Mucosa of gallbladder (tissue), 1 donor: ENCODE measurements at regions not wholly inside any gene's neighbourhood (a gene's known extent, or its start where the extent isn't known, plus 50 kb on each side); places are given as distances from the start of the nearest gene placed in this dataset.
A peak's percentile ranks its signal among the peaks of the same experiment; 100 is the strongest.
"Not testable (repeated sequence)": the region's sequence is repeated elsewhere in the genome, so short reads cannot be mapped to it uniquely, and the experiment has no call there.

Source experiments
- DNase-seq: peaks from one replicate; pipeline ENCODE4 v3.0.0-alpha.2; 2020; ENCODE audit warnings: low spot score
- donor health status: DM: no; HTN: no; CAD: no.

GRCh38 chr5:123950701-123951581, 439.0 kb downstream of the CSNK1G3 start:
- DNase-seq: no peak

GRCh38 chr5:123949807-123950340, 437.9 kb downstream of the CSNK1G3 start:
- no peak for DNase-seq

- DNase-seq: no peak
Observed at GRCh38 chr5:123949043-123949804, 437.2 kb downstream of the CSNK1G3 start.

- DNase-seq: no peak
Observed at GRCh38 chr5:123947797-123948196, 435.8 kb downstream of the CSNK1G3 start.

- DNase-seq: no peak
Observed at GRCh38 chr5:123945548-123945947, 433.6 kb downstream of the CSNK1G3 start.

DNA sequence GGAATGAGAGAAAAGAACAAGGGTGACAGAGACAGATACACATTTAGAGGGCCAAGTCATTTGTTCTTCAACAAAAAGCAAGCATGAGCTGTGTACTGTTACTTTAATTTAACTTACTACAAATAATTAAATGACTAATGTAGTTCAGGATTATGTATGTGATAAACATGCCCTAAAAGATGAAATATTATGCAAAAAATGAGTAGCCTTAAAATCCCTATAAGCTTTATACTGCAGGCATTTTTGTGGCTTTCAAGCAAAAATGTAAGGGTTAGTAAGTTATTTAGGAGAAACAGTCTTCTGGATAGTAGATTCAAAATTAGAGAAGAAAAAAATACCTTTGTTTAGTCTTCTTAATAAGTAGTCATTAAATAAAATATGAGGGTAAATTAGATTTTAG, 431.2 kb downstream of the CSNK1G3 start:
- no peak for DNase-seq

GRCh38 chr5:123940416-123940815, 428.4 kb downstream of the CSNK1G3 start:
- no peak for DNase-seq

- no peak for DNase-seq
Observed at GRCh38 chr5:123937230-123937629, 425.3 kb downstream of the CSNK1G3 start.

GRCh38 chr5:123936548-123936947, 424.6 kb downstream of the CSNK1G3 start:
- DNase-seq: no peak

DNA sequence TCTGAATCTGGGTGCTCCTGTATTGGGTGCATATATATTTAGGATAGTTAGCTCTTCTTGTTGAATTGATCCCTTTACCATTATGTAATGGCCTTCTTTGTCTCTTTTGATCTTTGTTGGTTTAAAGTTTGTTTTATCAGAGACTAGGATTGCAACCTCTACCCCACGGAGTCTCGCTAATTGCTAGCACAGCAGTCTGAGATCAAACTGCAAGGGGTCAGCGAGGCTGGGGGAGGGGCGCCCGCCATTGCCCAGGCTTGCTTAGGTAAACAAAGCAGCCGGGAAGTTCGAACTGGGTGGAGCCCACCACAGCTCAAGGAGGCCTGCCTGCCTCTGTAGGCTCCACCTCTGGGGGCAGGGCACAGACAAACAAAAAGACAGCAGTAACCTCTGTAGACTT, 421.8 kb downstream of the CSNK1G3 start:
- not testable (repeated sequence) for DNase-seq

DNA sequence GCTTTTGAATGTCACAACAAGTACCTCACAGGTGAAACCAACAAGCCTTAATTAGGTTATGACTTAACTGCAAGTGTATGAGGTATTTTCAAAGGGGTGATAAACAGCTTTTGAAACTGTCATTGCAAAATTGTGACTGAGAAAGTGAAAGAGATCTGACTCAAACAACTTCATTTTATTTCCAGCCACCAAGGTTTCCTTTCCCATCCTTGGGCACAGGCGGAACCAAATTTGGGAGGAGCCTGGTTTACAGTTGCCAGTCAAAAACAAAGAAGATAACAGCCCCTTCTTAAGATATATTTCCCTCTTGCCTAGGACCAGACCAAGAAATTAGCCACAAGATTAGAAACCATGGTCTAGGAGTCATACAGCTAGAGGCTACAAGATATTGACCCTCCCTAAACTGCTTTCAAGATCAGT, 417.1 kb downstream of the CSNK1G3 start:
- DNase-seq: no peak

- no peak for DNase-seq
Observed at GRCh38 chr5:123928401-123928800, 416.4 kb downstream of the CSNK1G3 start.

- DNase-seq: no peak
Observed at GRCh38 chr5:123921193-123921592, 409.2 kb downstream of the CSNK1G3 start.

GRCh38 chr5:123916345-123917121, 404.6 kb downstream of the CSNK1G3 start:
- peak; percentile 10 for DNase-seq

- no peak for DNase-seq
Observed at GRCh38 chr5:123914333-123914732, 402.4 kb downstream of the CSNK1G3 start.

DNA sequence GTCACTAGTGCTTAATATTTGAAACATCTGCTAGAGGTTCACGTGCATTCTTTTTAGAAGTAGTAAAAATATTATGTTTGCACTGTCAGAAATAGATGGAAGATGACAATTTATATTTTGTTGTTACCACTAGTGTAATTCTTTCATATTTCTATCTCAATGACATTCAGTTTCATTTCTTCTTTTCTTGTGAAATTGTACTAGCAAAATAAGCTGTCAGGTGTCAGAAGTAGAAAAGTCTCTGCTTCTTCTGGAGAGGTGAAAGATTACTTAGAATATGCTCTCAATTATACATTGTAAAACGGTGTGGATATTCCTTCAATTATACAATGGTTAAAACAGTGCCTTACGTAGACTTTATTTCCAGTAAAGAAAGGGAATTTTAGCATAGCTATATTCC, 395.4 kb downstream of the CSNK1G3 start:
- no peak for DNase-seq

DNA sequence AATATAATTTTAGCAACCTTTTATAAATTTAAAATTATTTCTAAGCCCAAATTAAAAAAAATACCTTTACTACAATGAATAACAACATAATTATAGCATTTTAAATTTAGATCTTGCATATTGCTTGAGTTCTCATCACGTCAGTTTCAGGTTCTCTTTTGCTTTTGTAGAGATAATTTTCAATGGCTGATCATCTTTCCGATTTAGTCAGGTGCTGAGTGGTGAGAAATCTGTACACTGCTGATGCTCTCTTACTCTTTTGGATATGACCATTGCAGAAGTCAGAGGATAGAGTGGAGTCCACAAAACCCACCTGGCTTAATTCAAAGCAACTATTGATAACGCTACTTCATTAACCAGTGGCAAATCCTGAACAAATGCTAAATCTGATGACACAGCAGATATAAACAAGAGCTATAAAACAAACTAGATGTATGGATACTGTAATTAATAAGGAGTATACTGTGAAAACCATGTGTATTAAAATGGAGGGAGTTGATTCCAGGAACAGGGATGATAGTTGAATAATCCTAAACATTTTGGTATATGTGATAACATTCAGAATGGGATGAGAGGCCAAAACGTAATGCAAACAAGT, 394.8 kb downstream of the CSNK1G3 start:
- no peak for DNase-seq

DNA sequence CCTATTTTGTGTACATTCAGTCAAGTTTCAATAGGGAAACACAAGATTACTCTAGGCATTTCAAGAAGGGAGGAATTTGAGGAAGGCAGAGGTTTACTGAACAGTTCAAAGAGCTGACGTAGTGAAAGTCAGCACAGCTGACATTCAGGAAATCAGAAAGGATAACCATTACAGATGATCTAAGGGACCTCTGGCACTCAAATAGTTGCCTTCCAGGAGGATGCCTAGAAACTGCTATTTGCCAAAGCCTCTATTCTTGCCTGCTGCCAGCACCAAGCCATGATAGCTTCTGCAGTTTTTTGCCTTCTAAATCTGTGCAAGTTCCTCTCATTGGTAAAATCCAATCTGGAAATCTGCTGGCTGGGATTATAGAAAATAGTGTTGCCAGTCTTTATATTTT, 373.1 kb downstream of the CSNK1G3 start:
- DNase-seq: no peak

DNA sequence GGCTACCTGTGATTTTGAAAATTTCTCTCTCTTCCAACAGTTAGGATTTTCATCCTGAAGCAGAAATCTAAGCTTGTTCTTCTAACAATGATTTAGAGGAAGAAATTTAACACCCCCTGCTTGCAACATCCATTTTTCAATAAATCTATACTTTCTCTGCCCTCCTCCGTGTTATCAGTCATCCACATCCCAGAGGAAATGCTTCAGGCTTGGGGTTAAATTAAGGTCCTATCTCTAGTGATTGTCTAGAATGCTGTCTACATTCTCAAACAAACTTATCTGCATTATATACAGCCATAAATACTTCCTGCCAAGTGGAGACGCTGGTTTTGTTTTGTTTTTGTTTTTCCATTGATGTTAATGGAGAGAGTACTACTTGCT, 371.0 kb downstream of the CSNK1G3 start:
- no peak for DNase-seq

- no peak for DNase-seq
Observed at GRCh38 chr5:123882319-123882964, 370.5 kb downstream of the CSNK1G3 start.

GRCh38 chr5:123881759-123882244, 369.8 kb downstream of the CSNK1G3 start:
- no peak for DNase-seq
